ENCODE measurements at regions not wholly inside any gene's neighbourhood (a gene's known extent, or its start where the extent isn't known, plus 50 kb on each side); places are given as distances from the start of the nearest gene placed in this dataset.

DNA sequence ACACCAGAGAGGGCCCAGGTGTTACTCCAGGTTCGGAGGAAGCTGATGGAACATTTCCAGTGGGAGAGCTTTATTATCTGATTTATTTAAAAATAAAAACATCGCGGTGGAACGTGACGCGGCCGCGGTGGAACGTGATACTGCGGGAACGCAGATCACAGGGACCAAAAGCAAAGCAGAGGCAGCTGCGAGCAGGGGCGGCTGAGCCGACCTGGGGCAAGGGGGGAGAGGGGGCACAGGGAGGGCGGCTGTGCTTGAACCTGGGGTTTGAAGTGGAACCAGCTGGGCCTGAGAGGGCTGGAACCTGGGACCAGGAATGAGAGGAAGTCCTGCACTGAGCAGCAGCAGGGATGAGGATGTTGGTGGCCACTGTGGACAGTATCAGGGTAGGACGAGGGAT, 583.5 kb upstream of the SALL3 start:
- no peak for DNase-seq (ENCODE audit: low read depth in 2 of 3, low spot score in 1 of 3)

DNA sequence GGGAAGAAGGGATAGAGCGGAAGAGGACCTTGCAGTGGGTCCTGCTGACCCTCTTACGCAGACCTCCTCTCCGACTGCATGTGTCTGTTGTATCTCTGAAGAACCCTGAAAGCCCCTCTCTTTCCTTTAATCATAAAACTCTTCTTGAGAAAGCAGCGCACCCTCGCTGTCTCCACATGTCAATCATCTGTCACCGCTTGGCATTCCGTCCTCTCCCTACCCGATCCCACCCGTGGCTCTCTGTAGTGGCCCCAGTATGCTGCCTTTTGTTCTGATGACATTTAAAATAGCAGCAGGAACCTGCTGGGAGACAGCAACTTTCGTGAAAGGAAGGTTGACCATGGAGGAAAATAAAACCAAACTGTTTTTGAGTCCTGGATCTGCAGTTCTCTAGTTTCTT, 582.9 kb upstream of the SALL3 start:
- DNase-seq (ENCODE audit: low read depth in 2 of 3, low spot score in 1 of 3): no peak

DNA sequence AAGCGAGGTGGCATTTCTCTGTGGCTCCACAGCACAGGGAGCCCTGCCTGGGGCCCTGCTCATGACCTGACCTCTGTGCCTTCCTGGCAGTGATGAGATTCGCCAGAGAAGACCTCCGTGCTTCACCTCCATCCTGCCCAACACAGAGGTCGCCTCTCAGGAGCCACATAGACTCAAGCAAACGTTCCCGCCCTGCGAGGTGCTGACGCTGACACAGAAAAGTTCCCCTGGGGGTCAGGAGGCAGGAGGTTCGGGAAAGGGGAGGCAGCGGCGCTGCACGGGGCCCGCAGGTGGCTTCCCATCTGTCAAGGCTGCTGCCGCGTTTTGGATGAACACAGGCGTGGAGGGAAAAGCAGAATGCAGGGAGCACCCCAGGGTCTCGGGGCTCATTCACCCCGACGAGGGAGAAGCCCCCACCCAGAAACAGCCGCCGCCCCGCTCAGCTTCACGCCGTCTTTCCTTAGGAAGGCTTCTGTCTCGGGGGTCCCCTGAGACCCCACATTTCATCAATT, 579.6 kb upstream of the SALL3 start:
- DNase-seq (ENCODE audit: low read depth in 2 of 3, low spot score in 1 of 3): no peak

DNA sequence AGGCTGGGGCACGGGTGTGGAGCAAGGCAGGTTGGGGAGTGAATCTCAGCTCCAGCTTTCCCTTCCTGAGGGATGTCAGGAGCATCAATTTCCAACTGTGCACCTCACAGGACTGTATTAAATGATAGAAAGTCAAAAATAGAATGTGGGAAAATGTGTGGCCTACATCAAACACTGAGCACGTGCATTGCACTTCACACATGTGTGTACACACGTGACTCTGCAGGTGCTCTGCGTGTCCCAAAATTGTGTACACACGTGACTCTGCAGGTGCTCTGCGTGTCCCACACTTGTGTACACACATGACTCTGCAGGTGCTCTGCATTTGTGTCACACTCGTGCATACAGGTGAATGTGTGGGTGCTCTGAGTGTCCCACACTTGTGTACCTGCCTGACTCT, 577.2 kb upstream of the SALL3 start:
- DNase-seq (ENCODE audit: low read depth in 2 of 3, low spot score in 1 of 3): no peak

DNA sequence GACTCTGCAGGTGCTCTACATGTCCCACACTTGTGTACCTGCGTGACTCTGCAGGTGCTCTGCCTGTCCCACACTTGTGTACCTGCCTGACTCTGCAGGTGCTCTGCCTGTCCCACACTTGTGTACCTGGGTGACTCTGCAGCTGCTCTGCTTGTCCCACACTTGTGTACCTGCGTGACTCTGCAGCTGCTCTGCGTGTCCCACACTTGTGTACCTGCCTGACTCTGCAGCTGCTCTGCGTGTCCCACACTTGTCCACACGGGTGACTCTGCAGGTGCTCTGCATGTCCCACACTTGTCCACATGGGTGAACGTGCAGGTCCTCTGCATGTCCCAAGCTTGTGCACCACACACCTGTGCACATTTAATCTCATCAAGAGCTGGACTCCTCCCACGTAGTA, 576.7 kb upstream of the SALL3 start:
- no peak for DNase-seq (ENCODE audit: low read depth in 2 of 3, low spot score in 1 of 3)

DNA sequence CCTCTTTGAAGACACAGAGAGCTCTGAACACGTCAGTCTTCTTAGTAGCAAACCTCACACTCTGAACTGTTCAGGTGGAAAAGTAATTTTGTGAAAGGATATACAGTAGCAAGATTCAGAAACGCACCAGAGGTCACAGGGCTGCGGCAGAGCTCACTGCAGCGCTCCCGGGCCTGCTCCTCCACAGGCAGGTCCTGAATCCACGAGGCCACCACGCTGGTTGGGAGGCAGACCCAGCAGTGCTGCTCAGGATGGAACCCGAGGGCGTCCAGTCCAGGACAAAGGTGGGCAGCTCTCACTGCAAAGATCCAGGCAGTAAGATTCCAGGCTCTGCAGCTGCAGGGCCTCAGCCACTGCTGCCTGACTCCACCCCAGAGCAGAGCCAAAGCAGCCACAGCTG, 576.2 kb upstream of the SALL3 start:
- DNase-seq (ENCODE audit: low read depth in 2 of 3, low spot score in 1 of 3): no peak

DNA sequence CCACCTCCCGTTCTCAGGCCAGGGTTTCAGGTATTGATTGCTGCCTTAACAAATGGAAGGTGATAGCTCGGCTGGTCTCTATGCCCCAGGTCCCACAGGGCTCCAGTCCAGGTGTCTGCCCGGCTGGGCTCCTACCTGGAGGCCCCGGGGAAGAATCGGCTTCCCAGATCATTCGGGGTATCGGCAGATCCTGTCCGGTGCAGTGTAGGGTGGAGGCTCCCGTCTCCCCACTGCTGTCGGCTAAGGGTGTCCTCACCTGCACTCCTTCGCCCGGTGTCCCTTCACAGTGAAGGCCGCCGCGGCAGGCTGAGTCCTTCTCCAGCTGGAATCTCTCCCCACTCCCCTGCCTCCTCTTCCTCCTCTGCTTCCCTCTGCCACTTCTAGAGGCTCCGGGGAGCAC, 573.9 kb upstream of the SALL3 start:
- DNase-seq (ENCODE audit: low read depth in 2 of 3, low spot score in 1 of 3): no peak

DNA sequence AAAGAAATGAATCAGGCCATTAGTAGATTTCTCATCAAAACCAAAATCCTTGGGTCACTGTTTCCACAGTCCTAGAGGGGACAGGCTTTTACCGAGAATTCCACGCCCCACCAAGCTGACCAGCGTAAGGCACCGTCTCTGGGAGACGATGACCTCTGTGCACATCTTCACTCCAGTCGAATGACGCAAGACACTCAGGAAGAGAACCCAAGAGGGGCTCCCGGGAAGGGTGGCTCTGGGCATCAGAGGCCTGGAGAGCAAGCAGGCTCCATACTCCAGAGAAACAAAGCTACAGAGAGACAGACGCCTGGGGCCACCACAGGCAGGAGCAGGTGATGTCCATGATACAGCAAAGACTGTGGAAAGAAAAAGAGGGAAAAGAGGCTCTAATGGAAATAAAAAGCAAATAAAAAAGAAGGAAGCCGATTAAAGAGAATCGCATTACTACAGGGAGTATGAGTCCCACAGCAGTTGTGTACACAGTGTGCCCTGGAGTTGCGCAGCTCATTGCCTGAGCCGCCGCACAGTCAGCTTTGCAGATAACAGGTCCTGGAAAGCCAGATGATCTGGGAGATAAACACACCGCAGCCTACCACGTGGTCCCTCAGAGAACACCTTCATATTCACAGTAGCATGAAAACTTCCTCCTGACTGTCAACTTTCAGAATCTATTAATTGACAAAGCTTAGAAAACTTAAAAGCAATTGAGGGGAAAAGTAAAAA, 572.7 kb upstream of the SALL3 start:
- DNase-seq (ENCODE audit: low read depth in 2 of 3, low spot score in 1 of 3): no peak

DNA sequence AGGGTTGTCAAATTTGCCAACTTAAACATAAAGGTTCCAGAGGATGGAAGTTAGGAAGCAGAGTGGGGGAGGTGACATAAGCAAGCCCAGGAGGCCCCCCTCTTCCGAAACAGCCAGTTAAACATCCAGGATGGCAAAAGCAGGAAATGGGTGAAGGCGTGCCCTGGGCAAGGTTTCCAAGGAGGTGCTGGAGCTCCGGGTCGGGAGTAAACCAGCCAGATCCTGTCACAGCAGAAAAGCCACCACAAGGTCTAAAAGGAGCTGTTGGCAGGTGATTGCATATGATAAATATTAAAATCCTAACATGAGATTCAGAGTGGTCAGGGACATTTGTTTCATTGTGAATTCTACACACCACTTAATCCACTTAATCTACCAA, 572.2 kb upstream of the SALL3 start:
- no peak for DNase-seq (ENCODE audit: low read depth in 2 of 3, low spot score in 1 of 3)

DNA sequence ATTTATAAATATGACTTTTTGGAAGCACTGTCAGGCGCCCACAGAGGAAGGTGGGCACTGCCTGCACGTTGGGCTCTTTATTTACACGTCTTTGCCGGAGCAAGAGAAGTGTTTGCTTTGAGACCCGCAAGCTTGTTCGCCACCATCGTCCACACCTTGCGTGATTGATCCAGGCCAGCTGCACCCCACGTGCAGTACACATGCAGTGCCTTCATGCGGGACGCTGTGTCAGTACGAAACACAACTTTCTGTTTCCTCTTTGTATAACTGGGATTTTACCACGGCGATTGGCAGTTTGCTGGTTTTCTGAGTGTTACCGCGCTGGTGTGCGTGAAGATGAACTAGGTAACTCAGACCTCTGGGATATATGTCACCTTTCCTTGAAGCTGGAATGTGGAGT, 571.0 kb upstream of the SALL3 start:
- no peak for DNase-seq (ENCODE audit: low read depth in 2 of 3, low spot score in 1 of 3)

DNA sequence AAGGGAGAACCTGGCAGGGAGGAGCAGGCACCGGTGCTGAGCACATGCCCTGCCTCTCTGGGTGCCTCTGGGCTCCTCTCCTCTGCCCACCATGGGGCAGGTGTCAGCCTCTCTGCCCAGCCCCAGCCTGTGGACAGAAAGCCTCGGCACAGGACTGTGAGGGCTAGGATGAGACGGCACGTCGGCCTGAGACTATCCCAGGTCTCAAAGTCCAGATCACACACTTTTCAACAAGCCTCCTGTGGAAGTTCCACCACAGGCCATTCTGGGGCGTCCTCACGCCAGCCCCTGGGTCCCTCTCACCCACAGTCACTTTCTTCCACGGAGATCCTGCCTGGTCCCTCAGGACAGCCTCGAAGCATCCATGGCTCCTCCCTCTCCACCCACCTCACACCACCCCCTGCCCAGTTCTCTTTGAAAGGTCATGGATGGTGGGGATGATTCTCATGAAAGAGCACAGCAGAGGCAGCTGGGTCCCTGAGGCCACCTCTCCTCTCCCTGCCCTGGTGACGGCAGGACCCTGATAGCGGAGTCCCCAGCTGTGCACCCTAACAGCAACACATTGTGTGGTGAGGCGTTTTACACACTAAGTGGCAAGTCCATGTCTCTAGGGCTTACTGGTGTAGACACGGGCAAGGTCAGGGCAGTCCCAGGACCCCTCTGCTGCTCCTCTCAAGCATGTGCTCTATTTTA, 569.4 kb upstream of the SALL3 start:
- DNase-seq (ENCODE audit: low read depth in 2 of 3, low spot score in 1 of 3): no peak

DNA sequence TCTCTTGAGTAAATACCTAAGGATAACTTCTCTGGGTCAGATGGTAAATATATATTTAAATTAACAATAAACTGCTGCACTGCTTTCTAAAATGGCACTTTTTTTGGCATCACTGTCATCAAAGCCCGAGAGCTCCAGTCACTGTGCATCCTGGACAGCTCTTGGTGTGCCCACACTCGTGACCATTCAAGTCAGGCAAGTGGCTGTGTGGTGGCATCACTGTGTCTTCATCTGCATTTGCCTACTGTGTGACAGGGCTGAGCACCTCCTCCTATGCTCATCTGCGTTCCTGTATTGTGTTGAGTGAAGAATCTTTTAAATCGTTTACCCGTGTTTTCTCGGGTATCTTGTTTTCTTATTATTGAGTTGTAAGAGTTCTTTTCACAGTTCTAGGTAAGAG, 568.1 kb upstream of the SALL3 start:
- no peak for DNase-seq (ENCODE audit: low read depth in 2 of 3, low spot score in 1 of 3)

DNA sequence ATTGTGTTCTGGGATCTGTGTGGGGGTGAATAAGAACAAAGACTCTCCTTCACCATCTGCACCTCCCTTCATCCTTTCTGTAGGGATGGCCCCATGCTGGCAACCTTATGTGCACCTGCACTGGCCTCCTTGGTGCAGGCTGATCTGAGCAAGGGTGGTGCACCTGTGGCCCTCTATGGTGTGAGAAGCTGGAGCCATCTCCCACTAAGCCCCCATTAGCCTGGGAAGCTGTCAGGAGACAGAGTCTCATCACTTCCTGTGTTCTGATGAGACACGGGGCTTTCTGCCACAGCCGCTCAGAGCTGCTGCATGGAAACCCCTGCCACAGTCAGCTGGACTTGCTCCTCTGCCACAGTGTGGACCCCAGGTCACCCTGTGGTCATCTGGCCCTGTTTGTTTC, 565.3 kb upstream of the SALL3 start:
- no peak for DNase-seq (ENCODE audit: low read depth in 2 of 3, low spot score in 1 of 3)

DNA sequence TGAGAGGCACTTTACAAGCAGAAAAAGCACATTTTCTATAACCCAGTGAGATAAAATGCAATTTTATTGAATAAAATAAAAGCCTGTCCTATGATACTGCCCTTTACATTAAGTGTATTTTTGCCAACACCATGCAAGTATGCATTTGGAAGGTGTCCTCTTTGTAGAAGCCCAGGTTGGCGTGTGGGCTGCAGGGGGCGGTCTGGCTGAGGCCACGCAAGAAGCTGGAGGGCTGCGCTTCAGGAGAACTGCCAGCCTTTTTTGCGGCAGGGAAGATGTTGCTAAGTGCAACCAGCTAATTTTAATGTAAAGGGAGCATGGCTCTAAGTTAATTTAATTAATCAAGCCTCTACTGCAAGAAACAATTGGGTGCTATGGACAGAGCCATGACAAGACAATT, 562.8 kb upstream of the SALL3 start:
- DNase-seq (ENCODE audit: low read depth in 2 of 3, low spot score in 1 of 3): no peak

DNA sequence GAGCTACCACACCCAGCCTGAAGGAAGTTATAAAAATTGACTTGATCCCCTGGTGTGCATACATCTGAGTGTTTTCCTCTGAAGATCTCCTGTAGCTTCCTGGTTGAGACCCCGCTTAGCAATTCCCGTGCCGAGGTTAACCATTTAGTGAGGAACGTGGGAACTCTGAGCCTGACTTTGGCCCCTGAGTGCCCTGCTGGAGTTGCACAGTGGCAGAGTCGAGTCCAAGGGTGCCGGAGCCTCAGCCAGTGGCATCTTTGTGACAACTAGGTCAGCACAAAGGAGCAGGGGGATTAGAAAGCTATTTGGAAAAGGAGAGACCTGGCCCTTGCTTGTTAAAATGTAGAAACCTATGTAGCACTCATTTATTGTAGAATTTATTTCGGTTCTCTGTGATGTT, 561.2 kb upstream of the SALL3 start:
- DNase-seq (ENCODE audit: low read depth in 2 of 3, low spot score in 1 of 3): no peak

DNA sequence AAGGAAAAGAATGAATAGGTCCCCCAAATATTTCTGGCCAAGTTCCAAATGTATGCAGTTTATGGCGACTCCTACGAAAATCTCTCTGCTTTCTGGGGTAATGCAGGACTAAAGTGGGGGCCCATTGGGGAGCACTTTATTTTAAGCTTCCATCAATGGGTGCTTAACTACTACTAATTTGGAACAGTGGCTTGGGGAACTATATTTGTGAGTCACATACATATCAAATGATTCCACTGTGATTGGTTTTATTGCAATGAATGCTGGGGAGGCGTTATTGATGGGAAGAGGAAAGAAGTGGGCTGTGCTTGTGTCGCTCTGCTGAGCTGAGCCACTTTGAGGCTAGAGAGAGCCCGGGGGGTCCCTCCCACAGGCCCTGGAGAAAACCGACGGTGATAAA, 560.4 kb upstream of the SALL3 start:
- DNase-seq (ENCODE audit: low read depth in 2 of 3, low spot score in 1 of 3): no peak

DNA sequence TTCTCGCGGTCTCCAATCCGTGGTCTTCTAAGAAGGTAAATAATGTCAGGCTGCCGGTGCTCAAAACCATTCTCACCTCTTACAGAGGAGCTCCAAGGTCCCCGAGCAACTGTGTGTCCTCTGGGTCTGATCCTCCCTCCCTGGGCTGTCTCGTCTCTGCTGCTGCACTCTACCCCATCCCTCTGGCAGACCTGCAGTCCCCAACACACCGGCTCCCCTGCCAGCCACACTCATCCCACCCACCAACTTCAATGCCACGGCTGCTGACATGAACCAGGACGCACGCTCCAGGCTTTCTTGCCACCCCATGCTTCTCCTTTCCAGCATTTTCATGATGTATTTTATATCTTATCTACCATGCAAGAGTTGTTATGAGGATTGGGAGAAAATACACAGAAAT, 559.5 kb upstream of the SALL3 start:
- DNase-seq (ENCODE audit: low read depth in 2 of 3, low spot score in 1 of 3): no peak

DNA sequence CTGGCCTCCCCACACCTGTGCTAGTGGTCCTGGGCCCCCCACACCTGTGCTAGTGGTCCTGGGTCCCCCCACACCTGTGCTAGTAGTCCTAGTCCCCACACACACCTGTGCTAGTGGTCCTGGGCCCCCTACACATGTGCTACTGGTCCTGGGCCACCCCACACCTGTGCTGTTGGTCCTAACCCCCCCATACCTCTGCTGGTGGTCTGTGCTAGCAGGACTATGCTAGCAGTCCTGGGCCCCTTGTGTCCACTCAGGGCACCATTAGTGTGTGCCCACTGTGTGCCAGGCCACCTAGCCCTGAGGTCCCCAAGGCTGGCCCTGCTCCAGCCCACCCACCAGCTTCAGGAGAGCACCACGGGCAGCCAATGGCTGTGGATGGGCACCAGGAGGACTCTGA, 558.2 kb upstream of the SALL3 start:
- no peak for DNase-seq (ENCODE audit: low read depth in 2 of 3, low spot score in 1 of 3)

DNA sequence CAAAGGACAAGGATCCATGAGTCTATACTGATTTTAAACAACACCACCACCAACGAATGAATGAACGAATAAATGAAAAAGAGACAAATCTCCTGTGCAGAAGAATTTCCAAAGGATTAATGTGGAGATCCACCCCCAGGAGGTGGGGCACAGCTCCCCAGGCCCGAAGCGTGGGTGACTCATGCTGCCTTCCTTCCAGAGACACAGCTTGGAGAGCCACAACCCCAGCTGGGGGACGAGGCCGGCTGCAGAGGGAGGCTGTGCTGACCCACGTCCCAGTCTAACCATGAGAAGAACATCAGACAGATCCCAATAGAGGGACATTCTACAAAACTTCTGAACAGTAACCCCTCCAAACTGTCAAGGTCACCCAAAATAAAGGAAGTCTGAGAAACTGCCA, 557.3 kb upstream of the SALL3 start:
- DNase-seq (ENCODE audit: low read depth in 2 of 3, low spot score in 1 of 3): no peak

DNA sequence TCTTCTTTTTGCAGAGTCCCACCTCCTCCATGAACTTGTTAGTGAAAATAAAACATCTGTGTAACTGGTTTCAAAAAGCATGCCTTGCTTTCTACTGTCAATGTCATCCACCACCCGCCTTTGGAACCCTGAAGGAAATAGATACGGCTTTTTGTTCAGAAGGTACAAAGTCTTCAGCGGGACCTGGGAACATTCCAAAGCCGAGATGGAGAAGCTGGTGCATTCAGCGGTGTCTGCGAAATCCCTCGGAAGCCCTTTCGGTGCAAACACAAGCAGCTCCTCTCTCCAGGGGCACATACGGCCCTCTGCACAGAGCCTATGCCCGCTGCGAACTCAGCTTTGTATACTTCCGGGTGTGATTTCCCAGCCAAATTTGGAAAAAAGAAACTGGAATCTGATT, 555.8 kb upstream of the SALL3 start:
- no peak for DNase-seq (ENCODE audit: low read depth in 2 of 3, low spot score in 1 of 3)

DNA sequence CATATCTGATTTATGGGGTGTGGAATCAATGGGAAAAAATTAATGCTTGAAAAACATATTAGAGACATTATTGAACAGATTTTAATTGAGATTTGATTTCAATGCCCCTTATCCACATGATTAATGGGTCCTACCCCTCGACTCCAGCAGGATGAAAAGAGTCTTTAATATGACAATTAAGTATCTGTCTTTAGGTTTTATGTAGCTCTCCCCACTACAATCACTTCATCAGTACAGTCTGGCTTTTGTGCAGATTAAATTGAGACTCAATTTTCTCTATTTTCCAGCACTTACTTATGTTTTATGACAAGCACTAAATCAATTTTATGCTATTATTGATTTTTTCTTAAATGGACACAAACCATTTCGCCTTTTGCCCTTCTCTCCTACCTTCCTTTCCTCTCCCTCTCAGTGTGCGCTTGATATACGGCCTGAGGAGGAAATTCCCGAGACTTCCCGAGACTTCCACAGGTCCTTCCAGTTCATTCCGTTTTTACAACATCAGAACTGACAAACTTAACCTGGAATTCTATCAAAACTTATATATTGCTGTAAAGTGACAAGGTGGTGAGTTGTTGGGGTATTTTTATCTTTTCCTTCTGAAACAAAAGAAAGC, 555.1 kb upstream of the SALL3 start:
- DNase-seq (ENCODE audit: low read depth in 2 of 3, low spot score in 1 of 3): no peak

DNA sequence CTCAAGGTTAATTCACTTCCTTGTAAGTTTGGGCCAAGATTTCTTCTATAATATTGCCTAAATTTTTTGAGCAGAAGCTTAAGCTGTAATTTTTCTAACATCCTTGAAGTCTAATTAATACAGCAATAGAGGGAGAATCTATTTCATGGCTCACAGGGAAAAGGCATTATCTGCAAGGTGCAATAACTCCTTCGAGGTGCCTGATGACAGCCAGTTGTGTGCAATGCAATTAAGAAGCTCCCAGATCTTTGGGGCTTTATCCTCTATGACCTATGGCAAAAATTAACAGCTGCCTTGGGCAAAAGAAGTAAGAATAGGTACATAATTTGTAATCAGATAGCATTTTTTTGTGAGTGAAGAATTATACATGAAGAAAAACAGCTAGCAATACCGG, 554.6 kb upstream of the SALL3 start:
- no peak for DNase-seq (ENCODE audit: low read depth in 2 of 3, low spot score in 1 of 3)

DNA sequence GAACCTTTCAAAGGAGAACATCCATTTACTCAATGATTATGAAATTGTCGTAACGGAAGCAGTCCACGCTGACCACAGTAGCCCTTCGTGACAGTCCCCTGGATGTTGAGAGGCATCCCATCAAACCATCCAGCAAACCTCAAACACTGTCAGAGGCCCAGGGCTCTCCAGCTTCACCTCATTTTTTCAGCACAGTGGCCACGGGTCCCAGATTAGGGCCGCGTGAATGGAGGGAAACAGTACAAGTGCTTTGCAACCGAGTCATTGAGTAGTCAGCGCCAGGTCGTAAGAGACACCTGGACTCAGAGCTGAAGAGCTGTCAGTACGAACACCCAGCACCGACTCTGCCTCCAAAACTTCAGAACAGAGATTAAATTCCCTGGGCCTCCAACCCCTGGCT, 552.5 kb upstream of the SALL3 start:
- DNase-seq (ENCODE audit: low read depth in 2 of 3, low spot score in 1 of 3): no peak

Measured in stimulated activated CD4-positive, alpha-beta T cell treated with anti-CD3 and anti-CD28 coated beads, Interleukin-12 subunit alpha, Interleukin-12 subunit beta, amount 100 ng/mL, for 48 hours (primary cell).